Parathyroid adenoma (tissue), 2 donors: ENCODE measurements at regions not wholly inside any gene's neighbourhood (a gene's known extent, or its start where the extent isn't known, plus 50 kb on each side); places are given as distances from the start of the nearest gene placed in this dataset.

Experiments
- H2AFZ ChIP-seq: fragments of 300-600 bp; sonication (generic); one replicate; pipeline ENCODE4 v1.7.0; 2017; ENCODE audit warnings: antibody characterized with exemption, mild to moderate bottlenecking
- H3K27ac ChIP-seq: fragments of 300-600 bp; sonication (generic); one replicate; pipeline ENCODE4 v1.7.0; 2017
- H3K27me3 ChIP-seq: fragments of 300-600 bp; sonication (generic); one replicate; pipeline ENCODE4 v1.7.0; 2017; ENCODE audit warnings: low read length; ENCODE audit not compliant: control insufficient read depth, insufficient read depth
- H3K36me3 ChIP-seq: fragments of 300-600 bp; sonication (generic); one replicate; pipeline ENCODE4 v1.7.0; 2017; ENCODE audit warnings: low read length; ENCODE audit not compliant: control insufficient read depth, insufficient read depth
- H3K4me1 ChIP-seq: fragments of 300-600 bp; sonication (generic); one replicate; pipeline ENCODE4 v1.7.0; 2017; ENCODE audit warnings: control low read depth
- H3K4me2 ChIP-seq: fragments of 300-600 bp; sonication (generic); one replicate; pipeline ENCODE4 v1.7.0; 2017; ENCODE audit warnings: low read length
- H3K4me3 ChIP-seq: fragments of 300-600 bp; sonication (generic); one replicate; pipeline ENCODE4 v1.7.0; 2017; ENCODE audit warnings: low read depth, low read length
- H3K79me2 ChIP-seq: fragments of 300-600 bp; sonication (generic); one replicate; pipeline ENCODE4 v1.7.0; 2017; ENCODE audit warnings: control low read depth
- H3K9ac ChIP-seq: fragments of 300-600 bp; sonication (generic); one replicate; pipeline ENCODE4 v1.7.0; 2017; ENCODE audit warnings: mild to moderate bottlenecking
- H3K9me3 ChIP-seq: fragments of 300-600 bp; sonication (generic); one replicate; pipeline ENCODE4 v1.7.0; 2017; ENCODE audit warnings: low read length; ENCODE audit not compliant: control insufficient read depth
- CTCF ChIP-seq: fragments of 300-600 bp; sonication (generic); IDR thresholded peaks from one replicate; pipeline ENCODE4 v1.7.0; 2017; ENCODE audit warnings: antibody characterized with exemption, mild to moderate bottlenecking
- donor health status: primary hyperparathyroidism.

- no peak for TF ChIP-seq CTCF
- no peak overlapping the region for H3K4me3 ChIP-seq
- H3K27ac ChIP-seq, result no peak overlapping the region
- H3K9me3 ChIP-seq, result no peaks in the 10 kb centered on the region
- peaks cover 3% of the 10 kb centered on the region for H3K79me2 ChIP-seq
- H3K9ac ChIP-seq, result no peak overlapping the region
- H3K4me2 ChIP-seq, result no peak overlapping the region
- H3K36me3 ChIP-seq, result no peaks in the 10 kb centered on the region
- H3K4me1 ChIP-seq, result peaks cover 10% of the 10 kb centered on the region
- H3K27me3 ChIP-seq, result no peaks in the 10 kb centered on the region
- peak overlapping the region; percentile 18 for H2AFZ ChIP-seq
These were observed 63.7 kb downstream of the GPX5 start for GRCh38 chr6:28589234-28589956.

GRCh38 chr6:28589957-28590349 lies 64.3 kb downstream of the GPX5 start:
- Histone ChIP-seq H3K9me3 (no peaks in the 10 kb centered on the region), H3K79me2 (peaks cover 3% of the 10 kb centered on the region), H3K36me3 (no peaks in the 10 kb centered on the region), H3K4me1 (peaks cover 10% of the 10 kb centered on the region), H2AFZ (no peak overlapping the region), H3K9ac (no peak overlapping the region), H3K4me2 (no peak overlapping the region), H3K4me3 (no peak overlapping the region), H3K27me3 (no peaks in the 10 kb centered on the region), H3K27ac (no peak overlapping the region)
- no peak for TF ChIP-seq CTCF

- H3K36me3 ChIP-seq, result no peaks in the 10 kb centered on the region
- H3K9ac ChIP-seq, result no peak overlapping the region
- no peaks in the 10 kb centered on the region for H3K27me3 ChIP-seq
- no peaks in the 10 kb centered on the region for H3K79me2 ChIP-seq
- no peak overlapping the region for H3K4me2 ChIP-seq
- H3K4me3 ChIP-seq, result no peak overlapping the region
- no peak overlapping the region for H3K27ac ChIP-seq
- no peak overlapping the region for H2AFZ ChIP-seq
- no peaks in the 10 kb centered on the region for H3K4me1 ChIP-seq
- no peak for TF ChIP-seq CTCF
- no peaks in the 10 kb centered on the region for H3K9me3 ChIP-seq
These were observed 71.6 kb downstream of the GPX5 start for GRCh38 chr6:28597217-28597835.

- Histone ChIP-seq H3K4me2 (no peak overlapping the region), H3K9ac (no peak overlapping the region), H3K79me2 (no peaks in the 10 kb centered on the region), H3K27me3 (no peaks in the 10 kb centered on the region), H2AFZ (no peak overlapping the region), H3K9me3 (no peaks in the 10 kb centered on the region), H3K4me3 (no peak overlapping the region), H3K27ac (no peak overlapping the region), H3K36me3 (no peaks in the 10 kb centered on the region), H3K4me1 (no peaks in the 10 kb centered on the region)
- TF ChIP-seq CTCF, result no peak
These were observed 72.4 kb downstream of the GPX5 start for GRCh38 chr6:28597924-28598722.
